Retinal pigment epithelial cell (primary cell): ENCODE measurements at regions not wholly inside any gene's neighbourhood (a gene's known extent, or its start where the extent isn't known, plus 50 kb on each side); places are given as distances from the start of the nearest gene placed in this dataset.

Experiments used
- DNase-seq: peaks from one replicate; pipeline ENCODE4 v3.0.0-alpha.2; 2010; ENCODE audit warnings: low read depth
- H3K4me3 ChIP-seq: 2 replicates; pipeline ENCODE4 v1.5.1; 2011; ENCODE audit warnings: mild to moderate bottlenecking, low read length, control low read depth, moderate library complexity
- TF ChIP-seq, protein P1 (sequence below): conservative IDR thresholded peaks from 2 replicates; pipeline ENCODE4 v1.5.1; 2011; ENCODE audit warnings: low read depth, low read length, control low read depth, inconsistent platforms

DNA sequence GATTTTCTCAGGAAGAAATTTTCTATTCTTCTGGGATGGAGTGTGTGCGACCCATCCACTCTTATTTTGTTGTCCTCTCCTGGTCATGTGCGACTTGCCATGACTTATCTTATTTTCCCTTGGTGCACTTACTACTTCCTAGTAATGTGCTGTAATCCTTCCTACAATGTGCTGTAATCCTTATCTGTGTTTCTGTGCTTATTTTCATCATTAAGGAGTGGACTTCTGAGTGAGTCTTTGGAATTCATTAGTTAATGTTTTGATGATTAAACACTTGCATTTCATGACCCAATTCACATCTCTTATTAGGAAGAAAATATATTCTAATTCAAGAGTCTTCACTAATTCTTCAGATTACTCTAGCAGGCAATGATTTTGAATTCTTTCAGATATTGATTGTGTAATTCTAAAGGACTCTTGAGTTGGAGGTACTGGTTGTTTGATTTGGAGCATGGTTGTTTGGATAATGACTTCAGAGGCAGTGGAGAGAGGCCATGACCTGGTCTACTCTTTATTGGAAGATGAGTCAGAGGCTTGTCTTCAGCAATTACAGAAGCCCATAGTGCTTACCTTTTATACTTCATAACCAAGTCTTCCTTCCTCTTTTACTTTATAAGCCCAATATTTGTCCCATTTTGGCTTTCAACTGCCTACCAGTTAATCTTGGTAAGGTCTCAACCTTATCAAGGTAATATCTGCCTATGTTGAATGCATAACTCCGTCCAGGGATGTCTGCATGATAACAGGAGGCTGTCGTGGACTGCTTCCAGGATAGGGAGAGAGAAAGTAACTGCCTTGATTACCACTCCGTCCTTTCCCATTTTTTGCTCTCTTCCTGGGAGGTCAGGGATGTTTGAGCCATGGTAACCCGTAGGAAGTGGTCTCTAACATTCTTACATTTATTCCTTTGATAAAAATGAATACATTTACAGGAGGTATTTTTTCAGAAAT lies 278.3 kb upstream of the SP8 start:
- TF ChIP-seq, protein P1, sequence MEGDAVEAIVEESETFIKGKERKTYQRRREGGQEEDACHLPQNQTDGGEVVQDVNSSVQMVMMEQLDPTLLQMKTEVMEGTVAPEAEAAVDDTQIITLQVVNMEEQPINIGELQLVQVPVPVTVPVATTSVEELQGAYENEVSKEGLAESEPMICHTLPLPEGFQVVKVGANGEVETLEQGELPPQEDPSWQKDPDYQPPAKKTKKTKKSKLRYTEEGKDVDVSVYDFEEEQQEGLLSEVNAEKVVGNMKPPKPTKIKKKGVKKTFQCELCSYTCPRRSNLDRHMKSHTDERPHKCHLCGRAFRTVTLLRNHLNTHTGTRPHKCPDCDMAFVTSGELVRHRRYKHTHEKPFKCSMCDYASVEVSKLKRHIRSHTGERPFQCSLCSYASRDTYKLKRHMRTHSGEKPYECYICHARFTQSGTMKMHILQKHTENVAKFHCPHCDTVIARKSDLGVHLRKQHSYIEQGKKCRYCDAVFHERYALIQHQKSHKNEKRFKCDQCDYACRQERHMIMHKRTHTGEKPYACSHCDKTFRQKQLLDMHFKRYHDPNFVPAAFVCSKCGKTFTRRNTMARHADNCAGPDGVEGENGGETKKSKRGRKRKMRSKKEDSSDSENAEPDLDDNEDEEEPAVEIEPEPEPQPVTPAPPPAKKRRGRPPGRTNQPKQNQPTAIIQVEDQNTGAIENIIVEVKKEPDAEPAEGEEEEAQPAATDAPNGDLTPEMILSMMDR = no peak
- DNase-seq = no peak
- H3K4me3 ChIP-seq = no peak overlapping the region

DNA sequence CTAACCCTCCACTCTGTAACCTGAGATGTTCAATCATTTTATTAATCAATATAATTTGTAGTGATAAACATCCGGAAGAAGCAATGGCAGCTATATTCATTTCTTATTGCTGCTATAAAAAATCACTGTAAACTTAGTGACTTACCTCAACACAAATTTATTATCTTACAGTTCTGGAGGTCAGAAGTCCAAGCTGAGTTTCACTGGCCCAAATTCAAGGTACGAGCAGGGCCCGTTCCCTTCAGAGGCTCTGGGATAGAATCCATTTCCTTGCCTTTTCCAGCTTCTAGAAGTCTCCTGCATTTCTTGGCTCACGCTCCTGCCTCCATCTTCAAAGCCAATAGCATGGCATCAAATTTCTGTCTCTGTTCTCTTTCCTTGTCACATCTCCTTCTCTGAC lies 279.5 kb upstream of the SP8 start:
- DNase-seq = no peak
- TF ChIP-seq, protein P1 = no peak
- no peak overlapping the region for H3K4me3 ChIP-seq

DNA sequence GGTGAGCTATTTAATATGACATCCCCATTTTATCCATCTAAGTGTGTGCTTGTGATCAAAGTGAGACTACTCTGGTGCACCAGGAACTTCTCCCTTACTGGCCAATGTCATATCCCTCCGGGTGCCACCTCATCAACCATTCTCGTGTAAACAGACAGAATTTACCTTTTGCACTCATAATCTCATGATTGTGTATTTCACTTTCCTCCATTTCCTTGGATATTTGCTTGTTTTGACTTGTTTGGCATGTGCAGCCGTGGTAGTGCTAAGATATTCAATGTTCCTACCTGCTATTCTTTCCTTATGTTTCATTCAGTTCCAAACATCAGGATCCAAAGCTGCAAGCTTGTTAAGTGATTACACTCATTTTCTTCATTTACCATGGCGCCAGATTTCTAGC lies 280.5 kb upstream of the SP8 start:
- TF ChIP-seq, protein P1 = no peak
- DNase-seq = no peak
- H3K4me3 ChIP-seq = no peak overlapping the region

DNA sequence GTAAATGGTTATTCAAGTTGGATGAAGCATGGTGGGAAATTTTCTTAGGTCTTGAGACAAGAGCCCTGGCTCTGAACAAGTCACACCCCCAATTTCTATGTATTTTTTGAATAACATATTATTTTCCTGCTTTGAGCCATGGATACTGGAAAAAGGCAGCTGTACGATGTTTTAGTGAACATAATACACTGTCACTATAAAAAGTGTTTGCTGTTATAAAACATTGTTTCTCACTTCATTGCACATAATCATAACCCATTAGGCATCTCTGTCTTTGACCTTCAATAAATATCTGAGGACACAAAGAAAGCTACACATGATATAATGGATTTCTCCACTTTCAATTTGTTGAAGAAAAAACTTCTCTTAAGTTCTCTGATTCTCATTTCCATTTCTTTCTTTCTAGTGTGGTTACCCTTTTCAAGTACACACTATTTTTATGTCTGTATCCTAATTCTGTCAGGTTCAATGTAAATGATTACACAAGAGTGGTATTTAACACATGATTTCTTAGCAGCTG lies 283.9 kb upstream of the SP8 start:
- H3K4me3 ChIP-seq = no peak overlapping the region
- DNase-seq = no peak
- TF ChIP-seq, protein P1 = no peak

DNA sequence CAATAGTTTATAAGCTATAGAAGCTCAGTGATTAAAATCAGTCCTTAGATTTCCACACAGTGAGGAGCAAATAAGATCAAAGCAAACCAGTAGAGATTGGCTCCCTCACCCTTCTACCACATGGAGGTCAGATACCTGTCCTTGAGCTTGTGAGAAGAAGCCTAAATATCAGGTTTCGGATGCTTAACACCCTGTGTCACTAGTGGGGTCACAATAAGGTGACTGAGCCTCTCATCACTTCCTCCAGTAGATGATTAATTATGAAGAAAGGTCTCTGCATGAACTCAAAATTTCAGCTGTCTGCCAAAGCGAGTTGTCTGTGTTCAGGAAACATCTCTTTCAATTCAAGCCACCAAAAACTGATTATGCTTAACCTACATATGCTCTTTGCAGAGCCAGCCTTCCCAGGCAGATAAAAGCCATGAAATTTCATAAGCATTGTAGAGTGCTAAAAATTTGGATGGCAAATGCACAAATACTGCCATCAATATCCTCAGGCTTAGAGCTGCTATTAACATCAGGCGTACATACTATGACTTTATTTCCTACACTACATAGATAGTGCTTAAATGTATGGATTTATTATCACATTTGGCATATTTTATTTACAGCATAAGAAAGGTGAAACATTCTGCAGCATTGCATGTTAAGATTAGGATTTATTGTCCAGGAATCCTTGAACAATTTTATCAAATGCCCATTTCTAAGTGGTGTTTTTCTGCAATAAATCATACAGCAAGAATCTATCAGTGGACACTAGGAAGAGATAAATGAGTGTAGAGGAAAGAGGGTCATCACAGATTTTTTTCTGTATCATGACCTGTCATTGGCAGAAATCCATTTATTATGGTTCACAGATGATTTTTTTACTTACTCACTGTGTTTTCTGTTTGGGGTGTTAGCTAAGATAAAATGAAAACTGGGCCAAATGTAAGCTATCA lies 285.1 kb upstream of the SP8 start:
- DNase-seq = no peak
- H3K4me3 ChIP-seq = no peak overlapping the region
- TF ChIP-seq, protein P1 = no peak

DNA sequence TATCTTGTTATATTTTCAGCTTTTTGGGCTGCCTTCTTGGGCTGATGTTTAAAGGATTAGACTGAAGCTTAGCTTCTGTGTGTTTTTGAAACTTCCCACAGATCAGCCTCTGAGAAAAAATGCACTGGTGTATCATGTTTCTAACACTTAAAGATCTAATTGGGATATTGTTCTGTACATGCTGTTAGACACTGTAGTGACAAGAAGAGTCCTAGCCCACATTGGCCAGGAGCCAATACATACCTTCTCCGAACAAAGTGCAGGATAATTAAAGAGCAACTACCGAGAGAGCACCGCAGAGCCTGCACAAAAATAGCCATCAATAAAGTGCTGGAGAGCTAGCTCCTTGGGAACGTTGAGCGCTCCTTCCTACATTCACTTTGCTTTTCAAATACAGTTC lies 289.4 kb upstream of the SP8 start:
- TF ChIP-seq, protein P1 = no peak

More for the DNA sequence above, 289.4 kb upstream of the SP8 start:
- H3K4me3 ChIP-seq = no peak overlapping the region
- DNase-seq = no peak
